Lung (tissue), 11 donors: ENCODE measurements at regions not wholly inside any gene's neighbourhood (a gene's known extent, or its start where the extent isn't known, plus 50 kb on each side); places are given as distances from the start of the nearest gene placed in this dataset.

Source experiments
- ATAC-seq: fragments of 200-7000 bp; cut with Tn5 transposase; one replicate; pipeline ENCODE4 v1.9.1; 2020; ENCODE audit warnings: moderate number of reproducible peaks; ENCODE audit not compliant: insufficient read depth, low FRiP score
- DNase-seq, 3 donors: peaks; one replicate each; pipeline ENCODE4 v3.0.0-alpha.2; 2013 to 2017
- H3K27ac ChIP-seq, 2 donors: one replicate each; pipeline ENCODE4 v1.5.1; 2013; ENCODE audit warnings: mild to moderate bottlenecking in 2 of 2, moderate library complexity in 2 of 2, control low read depth in 1 of 2, inconsistent platforms in 1 of 2, low read depth in 1 of 2, low read length in 1 of 2
- H3K27me3 ChIP-seq, 3 donors: one replicate each; pipeline ENCODE4 v1.5.1; 2013; ENCODE audit warnings: low read length in 2 of 3; ENCODE audit not compliant: control insufficient read depth in 3 of 3, insufficient read depth in 3 of 3
- H3K36me3 ChIP-seq, 4 donors: one replicate each; pipeline ENCODE4 v1.5.1; 2013; ENCODE audit warnings: low read length in 4 of 4, mild to moderate bottlenecking in 1 of 4, moderate library complexity in 1 of 4; ENCODE audit not compliant: control insufficient read depth in 4 of 4, insufficient read depth in 4 of 4
- H3K4me1 ChIP-seq, 5 donors: one replicate each; pipeline ENCODE4 v1.5.1; 2013; ENCODE audit warnings: low read length in 5 of 5, mild to moderate bottlenecking in 2 of 5, moderate library complexity in 1 of 5; ENCODE audit not compliant: control insufficient read depth in 5 of 5, insufficient read depth in 5 of 5
- H3K4me3 ChIP-seq: one replicate; pipeline ENCODE4 v1.5.1; 2013; ENCODE audit warnings: mild to moderate bottlenecking, control low read depth, moderate library complexity
- H3K9ac ChIP-seq, 2 donors: one replicate each; pipeline ENCODE4 v1.5.1; 2013; ENCODE audit warnings: low read length in 2 of 2, control low read depth in 1 of 2; ENCODE audit not compliant: insufficient read depth in 1 of 2
- H3K9me3 ChIP-seq, 4 donors: one replicate each; pipeline ENCODE4 v1.5.1; 2013; ENCODE audit warnings: low read length in 3 of 4, mild to moderate bottlenecking in 1 of 4, moderate library complexity in 1 of 4; ENCODE audit not compliant: control insufficient read depth in 4 of 4, insufficient read depth in 3 of 4
- WGBS, 2 donors: extraction: QIAGEN DNeasy Blood & Tissue Kit; methylation state at CpG; one replicate each; pipeline ENCODE4 v1.1.7; 2013; 5-methylcytosine and 5-hydroxymethylcytosine counted together
- TF ChIP-seq, protein P1 (sequence below): IDR thresholded peaks from 2 replicates; pipeline ENCODE4 v1.5.1; 2012; ENCODE audit warnings: mild to moderate bottlenecking; ENCODE audit errors: control extremely low read depth, extremely low read depth
- donor health status: control.
- donor health status: control.
- donor health status: Bipolar disorder and iron deficiency.
- donor health status: healthy.
- donor health status: DM: yes; HTN: yes; CAD: no.

DNA sequence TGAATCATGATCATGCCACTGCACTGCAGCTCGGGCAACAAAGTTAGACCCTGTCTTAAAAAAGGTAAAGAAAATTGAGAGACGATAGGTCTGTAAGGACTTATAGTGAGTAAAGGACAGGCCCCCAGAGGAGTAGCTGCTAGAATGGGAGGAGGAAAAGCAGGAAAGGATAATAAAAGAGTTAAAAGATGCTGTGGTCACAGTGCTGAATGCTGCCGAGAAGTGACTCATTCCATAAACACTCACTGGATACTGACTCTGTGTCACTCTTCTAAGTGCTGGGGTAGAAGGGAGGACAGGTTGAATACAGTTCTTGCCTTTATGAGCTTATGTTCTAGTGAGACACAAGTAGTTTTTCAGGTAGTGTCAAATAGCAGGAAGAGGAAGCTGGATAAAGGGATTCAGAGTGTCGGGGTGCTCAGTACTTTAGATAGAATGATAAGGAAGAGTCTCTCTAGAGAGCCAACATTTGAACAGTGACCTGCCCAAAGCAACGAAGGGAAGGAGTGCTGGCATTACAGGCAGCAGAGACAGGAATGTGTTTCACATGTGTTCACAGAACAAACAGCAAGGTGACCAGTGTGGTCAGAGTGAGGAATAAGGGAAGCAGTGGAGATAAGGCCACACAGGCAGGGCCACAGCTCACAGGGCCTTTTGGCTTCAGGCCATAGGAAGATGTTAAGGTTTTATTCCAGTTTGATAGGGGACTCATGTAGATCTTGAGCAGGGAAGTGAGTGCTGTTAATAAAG, 1240.5 kb downstream of the UQCRFS1 start:
- ATAC-seq (no peak), DNase-seq (no peak)
- H3K27ac ChIP-seq, result no peak overlapping the region
- TF ChIP-seq, protein P1, sequence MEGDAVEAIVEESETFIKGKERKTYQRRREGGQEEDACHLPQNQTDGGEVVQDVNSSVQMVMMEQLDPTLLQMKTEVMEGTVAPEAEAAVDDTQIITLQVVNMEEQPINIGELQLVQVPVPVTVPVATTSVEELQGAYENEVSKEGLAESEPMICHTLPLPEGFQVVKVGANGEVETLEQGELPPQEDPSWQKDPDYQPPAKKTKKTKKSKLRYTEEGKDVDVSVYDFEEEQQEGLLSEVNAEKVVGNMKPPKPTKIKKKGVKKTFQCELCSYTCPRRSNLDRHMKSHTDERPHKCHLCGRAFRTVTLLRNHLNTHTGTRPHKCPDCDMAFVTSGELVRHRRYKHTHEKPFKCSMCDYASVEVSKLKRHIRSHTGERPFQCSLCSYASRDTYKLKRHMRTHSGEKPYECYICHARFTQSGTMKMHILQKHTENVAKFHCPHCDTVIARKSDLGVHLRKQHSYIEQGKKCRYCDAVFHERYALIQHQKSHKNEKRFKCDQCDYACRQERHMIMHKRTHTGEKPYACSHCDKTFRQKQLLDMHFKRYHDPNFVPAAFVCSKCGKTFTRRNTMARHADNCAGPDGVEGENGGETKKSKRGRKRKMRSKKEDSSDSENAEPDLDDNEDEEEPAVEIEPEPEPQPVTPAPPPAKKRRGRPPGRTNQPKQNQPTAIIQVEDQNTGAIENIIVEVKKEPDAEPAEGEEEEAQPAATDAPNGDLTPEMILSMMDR, result no peak
- H3K4me1 ChIP-seq, result peaks cover 0 to 6% (median 0%) of the 10 kb centered on the region in 5 donors
- no peaks in the 10 kb centered on the region for H3K36me3 ChIP-seq
- WGBS, 2 donors, result 48 to 59% methylated on average over 5 of the region's 5 CpGs
- no peak overlapping the region for H3K4me3 ChIP-seq
- H3K9ac ChIP-seq, result no peak overlapping the region
- H3K9me3 ChIP-seq, result no peaks in the 10 kb centered on the region
- peaks cover 0 to 3% (median 0%) of the 10 kb centered on the region in 3 donors for H3K27me3 ChIP-seq

DNA sequence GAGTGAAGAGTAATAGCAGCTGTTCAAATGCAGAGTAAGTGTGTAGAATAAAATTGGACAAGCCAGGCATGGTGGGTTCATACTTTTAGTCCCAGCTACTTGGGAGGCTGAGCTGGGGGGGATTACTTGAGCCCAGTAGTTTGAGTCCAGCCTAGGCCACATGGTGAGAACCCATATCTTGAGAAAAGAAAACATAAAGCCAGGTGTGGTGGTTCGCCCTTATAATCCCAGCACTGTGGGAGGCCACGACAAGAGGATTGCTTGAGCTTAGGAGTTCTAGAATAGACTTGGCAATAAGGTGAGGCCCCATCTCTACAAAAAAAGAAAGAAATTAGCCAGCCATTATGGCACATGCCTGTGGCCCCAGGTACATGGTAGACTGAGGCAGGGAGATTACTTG, 1241.1 kb downstream of the UQCRFS1 start:
- DNase-seq, result no peak
- Histone ChIP-seq H3K27me3 (peaks cover 0 to 3% (median 0%) of the 10 kb centered on the region in 3 donors), H3K36me3 (no peaks in the 10 kb centered on the region), H3K9ac (no peak overlapping the region), H3K9me3 (no peaks in the 10 kb centered on the region), H3K27ac (no peak overlapping the region), H3K4me3 (no peak overlapping the region), H3K4me1 (peaks cover 0 to 6% (median 0%) of the 10 kb centered on the region in 5 donors)
- no peak for ATAC-seq
- TF ChIP-seq, protein P1, result no peak
- 47 to 100% methylated on average over 2 of the region's 2 CpGs for WGBS, 2 donors

DNA sequence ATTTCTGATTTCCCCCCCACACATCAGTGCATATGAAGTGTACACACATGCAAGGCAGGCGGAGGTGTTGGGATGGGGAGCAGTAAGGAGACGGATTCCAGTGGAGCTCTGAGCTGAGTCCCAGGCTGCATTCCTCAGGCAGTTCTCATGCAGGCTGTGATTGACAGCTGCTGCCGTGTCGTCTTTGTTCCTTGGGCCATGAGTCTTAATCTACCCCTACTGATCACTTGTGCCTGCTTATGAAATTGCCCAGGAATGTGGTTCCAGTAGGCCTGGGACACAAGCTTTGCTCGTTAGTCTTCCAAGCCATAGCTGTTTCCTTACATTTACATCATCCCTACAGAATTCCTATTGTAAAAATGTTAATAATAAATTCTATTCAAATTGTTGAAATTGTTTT, 1241.9 kb downstream of the UQCRFS1 start:
- no peak overlapping the region for H3K4me3 ChIP-seq
- H3K27me3 ChIP-seq, result peaks cover 0 to 3% (median 0%) of the 10 kb centered on the region in 3 donors
- TF ChIP-seq, protein P1, result no peak
- no peaks in the 10 kb centered on the region for H3K9me3 ChIP-seq
- WGBS, 2 donors, result 54% methylated on average over 5 of the region's 5 CpGs
- H3K27ac ChIP-seq, result no peak overlapping the region
- H3K4me1 ChIP-seq, result peaks cover 0 to 6% (median 0%) of the 10 kb centered on the region in 5 donors
- no peak overlapping the region for H3K9ac ChIP-seq
- H3K36me3 ChIP-seq, result no peaks in the 10 kb centered on the region
- ATAC-seq (no peak), DNase-seq (no peak)
